Endothelial cell of umbilical vein (primary cell): ENCODE measurements at regions not wholly inside any gene's neighbourhood (a gene's known extent, or its start where the extent isn't known, plus 50 kb on each side); places are given as distances from the start of the nearest gene placed in this dataset.

ENCODE experiments used
- BruUV-seq: library from RNA; stranded (reverse); fragments of 400-500 nt; replicated peaks from 2 replicates; lab custom pipeline; 2021; lab: Mats Ljungman, UMichigan
- CTCF ChIA-PET: fragments of 300-600, 350-600 bp; sonication (Branson Sonifier 250); formaldehyde crosslinking; loops from one replicate; lab custom pipeline; 2021; ENCODE audit warnings: antibody characterized with exemption, inconsistent platforms; lab: Charles Lee
- POLR2A ChIA-PET: fragments of 300-600, 350-600 bp; sonication (Branson Sonifier 250); formaldehyde crosslinking; loops from one replicate; lab custom pipeline; 2021; ENCODE audit warnings: antibody characterized with exemption, inconsistent platforms; lab: Charles Lee
- DNase-seq: peaks from one replicate; pipeline ENCODE4 v3.0.0-alpha.2; 2011; ENCODE audit warnings: low read depth, low spot score
- FAIRE-seq: peaks from 2 replicates; lab custom pipeline; 2011; peaks lifted over from hg19 to GRCh38; lab: Jason Lieb, UNC
- H2AFZ ChIP-seq: 2 replicates; pipeline ENCODE4 v1.6.0; 2012; ENCODE audit warnings: low read depth, low read length, control low read depth, inconsistent platforms
- H3K27ac ChIP-seq: 2 replicates; pipeline ENCODE4 v1.5.1; 2011; ENCODE audit warnings: low read depth, mild to moderate bottlenecking, control low read depth, low read length, moderate library complexity; ENCODE audit not compliant: insufficient read depth
- H3K27me3 ChIP-seq, 2 experiments: 2 replicates each; pipeline versions ENCODE4 v1.6.0 to v1.6.1; 2011; ENCODE audit warnings: low read length in 2 of 2, mixed read lengths in 1 of 2; ENCODE audit not compliant: control insufficient read depth in 2 of 2, insufficient read depth in 2 of 2
- H3K36me3 ChIP-seq, 2 experiments: 2 replicates in 1 of 2; 3 replicates in 1 of 2; pipeline ENCODE4 v1.5.1; 2011; ENCODE audit warnings: low read length in 2 of 2, mild to moderate bottlenecking in 1 of 2, moderate library complexity in 1 of 2; ENCODE audit not compliant: control insufficient read depth in 2 of 2, insufficient read depth in 2 of 2; ENCODE audit errors: extremely low read depth in 1 of 2
- H3K4me1 ChIP-seq: 3 replicates; pipeline ENCODE4 v1.5.1; 2011; ENCODE audit warnings: mild to moderate bottlenecking, low read length; ENCODE audit not compliant: control insufficient read depth, insufficient read depth; ENCODE audit errors: extremely low read depth
- H3K4me2 ChIP-seq: 2 replicates; pipeline ENCODE4 v1.6.1; 2011; ENCODE audit warnings: low read length, control low read depth, mixed read lengths; ENCODE audit not compliant: insufficient read depth
- H3K4me3 ChIP-seq, 3 experiments: fragments of 200-600 bp in 1 of 3; sonication (generic), shearing (Covaris generic) in 1 of 3; replicated peaks in 1 of 3; 2 replicates each; pipeline ENCODE4 v1.5.1; 2011 to 2016; ENCODE audit warnings: control low read depth in 3 of 3, low read length in 3 of 3, mild to moderate bottlenecking in 2 of 3, inconsistent platforms in 1 of 3, low read depth in 1 of 3, moderate library complexity in 1 of 3; ENCODE audit not compliant: insufficient read depth in 1 of 3
- H3K79me2 ChIP-seq: 2 replicates; pipeline ENCODE4 v1.6.0; 2012; ENCODE audit warnings: low read length, inconsistent platforms; ENCODE audit not compliant: control insufficient read depth, insufficient read depth
- H3K9ac ChIP-seq: replicated peaks from 2 replicates; pipeline ENCODE3; 2011; ENCODE audit warnings: low read length, control low read depth; ENCODE audit not compliant: insufficient read depth; ENCODE audit errors: extremely low read depth
- H3K9me1 ChIP-seq: replicated peaks from 3 replicates; pipeline ENCODE4 v1.6.0; 2011; ENCODE audit warnings: mild to moderate bottlenecking, low read length; ENCODE audit not compliant: control insufficient read depth, insufficient read depth; ENCODE audit errors: extremely low read depth
- H3K9me3 ChIP-seq: replicated peaks from 2 replicates; pipeline ENCODE4 v1.5.1; 2012; ENCODE audit warnings: low read length, inconsistent platforms; ENCODE audit not compliant: control insufficient read depth, insufficient read depth
- H4K20me1 ChIP-seq: replicated peaks from 2 replicates; pipeline ENCODE3; 2011; ENCODE audit warnings: mild to moderate bottlenecking, low read length; ENCODE audit not compliant: control insufficient read depth, insufficient read depth; ENCODE audit errors: extremely low read depth
- EZH2 ChIP-seq: IDR thresholded peaks from 2 replicates; pipeline ENCODE4 v1.6.1; 2012; ENCODE audit warnings: borderline replicate concordance, low read depth, mild to moderate bottlenecking, moderate library complexity, low read length, inconsistent platforms; ENCODE audit not compliant: severe bottlenecking
- FOS ChIP-seq: IDR thresholded peaks from 2 replicates; pipeline ENCODE4 v1.6.1; 2011; ENCODE audit warnings: mild to moderate bottlenecking, low read length, moderate library complexity, borderline replicate concordance; ENCODE audit not compliant: insufficient read depth
- GATA2 ChIP-seq: IDR thresholded peaks from 2 replicates; pipeline ENCODE4 v1.7.0; 2011; ENCODE audit warnings: low read depth, mild to moderate bottlenecking, moderate library complexity, mixed read lengths, low read length; ENCODE audit not compliant: insufficient read length, insufficient read depth
- JUN ChIP-seq: IDR thresholded peaks from 2 replicates; pipeline ENCODE4 v1.6.1; 2011; ENCODE audit warnings: borderline replicate concordance, low read depth; ENCODE audit not compliant: insufficient read length, insufficient read depth
- MYC ChIP-seq: IDR thresholded peaks from one replicate; pipeline ENCODE4 v1.6.1; 2011; ENCODE audit warnings: mild to moderate bottlenecking, low read depth, low read length
- POLR2A ChIP-seq: IDR thresholded peaks from 2 replicates; pipeline ENCODE4 v1.6.1; 2012; ENCODE audit warnings: low read depth, mild to moderate bottlenecking, control low read depth, low read length
- POLR2AphosphoS5 ChIP-seq: IDR thresholded peaks from 2 replicates; pipeline ENCODE4 v1.6.1; 2012; ENCODE audit warnings: low read depth, mild to moderate bottlenecking, control low read depth, low read length, moderate library complexity; ENCODE audit not compliant: insufficient read depth
- dilution Hi-C: fragments of 300-500 bp; cut with MboI; formaldehyde crosslinking; loops from one replicate; pipeline ENCODE4 v1.15.0; 2019; ENCODE audit warnings: low sequenced_read_pairs; ENCODE audit not compliant: extremely low pct_ligation_motif_present
- intact Hi-C: fragments of 100-400 bp; cut with micrococcal nuclease; formaldehyde crosslinking; loops from one replicate; pipeline ENCODE4 v1.10.0; 2022
- TF ChIP-seq, protein P1 (sequence below), 2 donors: IDR thresholded peaks; 1 replicate in 1 of 2; 2 replicates in 1 of 2; pipeline ENCODE4 v1.5.1; 2011; ENCODE audit warnings: low read length in 2 of 2, mild to moderate bottlenecking in 2 of 2, moderate library complexity in 2 of 2, control low read depth in 1 of 2, inconsistent platforms in 1 of 2, low read depth in 1 of 2; ENCODE audit not compliant: insufficient read depth in 1 of 2; ENCODE audit errors: extremely low read depth in 1 of 2
- TF ChIP-seq, protein P2 (sequence below): IDR thresholded peaks from 2 replicates; pipeline ENCODE4 v1.6.1; 2011; ENCODE audit not compliant: insufficient read depth, insufficient read length

DNA sequence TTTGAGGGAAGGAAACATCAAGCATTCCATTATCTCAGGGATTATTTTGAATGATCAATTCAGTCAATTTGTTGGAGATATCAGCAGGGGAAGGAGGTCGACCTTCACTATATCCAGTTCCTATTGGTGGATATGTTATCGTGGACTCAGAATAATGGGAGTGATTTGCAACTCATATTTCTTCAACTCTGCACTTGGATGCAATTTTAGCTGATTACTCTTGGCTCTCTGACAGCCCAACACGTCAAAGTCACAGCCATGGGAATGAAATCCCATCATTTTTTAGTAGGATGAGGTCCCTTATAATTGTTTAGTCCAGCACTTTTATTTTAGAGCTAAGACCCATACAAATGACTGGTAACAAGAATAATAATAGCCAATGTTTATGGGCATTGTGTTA is 371.8 kb upstream of the RPS23 start:
- ChIA-PET CTCF (interaction anchor here (1.3 to 1.6 kb wide), 2 partner anchors 8 to 20 kb away, joined by 3 to 8 read pairs; no protein-coding TSS in a partner anchor), POLR2A (no interaction called here)
- no TSS peak for BruUV-seq
- TF ChIP-seq MYC (no peak), FOS (no peak), JUN (no peak), POLR2A (no peak), POLR2AphosphoS5 (no peak), EZH2 (no peak), GATA2 (no peak)
- TF ChIP-seq, protein P1, sequence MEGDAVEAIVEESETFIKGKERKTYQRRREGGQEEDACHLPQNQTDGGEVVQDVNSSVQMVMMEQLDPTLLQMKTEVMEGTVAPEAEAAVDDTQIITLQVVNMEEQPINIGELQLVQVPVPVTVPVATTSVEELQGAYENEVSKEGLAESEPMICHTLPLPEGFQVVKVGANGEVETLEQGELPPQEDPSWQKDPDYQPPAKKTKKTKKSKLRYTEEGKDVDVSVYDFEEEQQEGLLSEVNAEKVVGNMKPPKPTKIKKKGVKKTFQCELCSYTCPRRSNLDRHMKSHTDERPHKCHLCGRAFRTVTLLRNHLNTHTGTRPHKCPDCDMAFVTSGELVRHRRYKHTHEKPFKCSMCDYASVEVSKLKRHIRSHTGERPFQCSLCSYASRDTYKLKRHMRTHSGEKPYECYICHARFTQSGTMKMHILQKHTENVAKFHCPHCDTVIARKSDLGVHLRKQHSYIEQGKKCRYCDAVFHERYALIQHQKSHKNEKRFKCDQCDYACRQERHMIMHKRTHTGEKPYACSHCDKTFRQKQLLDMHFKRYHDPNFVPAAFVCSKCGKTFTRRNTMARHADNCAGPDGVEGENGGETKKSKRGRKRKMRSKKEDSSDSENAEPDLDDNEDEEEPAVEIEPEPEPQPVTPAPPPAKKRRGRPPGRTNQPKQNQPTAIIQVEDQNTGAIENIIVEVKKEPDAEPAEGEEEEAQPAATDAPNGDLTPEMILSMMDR (IDR thresholded peaks at IDR 0.05; ENCODE audit: extremely low read depth in 1 of 2, insufficient read depth in 1 of 2, low read depth in 1 of 2, low read length in 2 of 2) = no peak
- TF ChIP-seq, protein P2, sequence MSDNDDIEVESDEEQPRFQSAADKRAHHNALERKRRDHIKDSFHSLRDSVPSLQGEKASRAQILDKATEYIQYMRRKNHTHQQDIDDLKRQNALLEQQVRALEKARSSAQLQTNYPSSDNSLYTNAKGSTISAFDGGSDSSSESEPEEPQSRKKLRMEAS = no peak
- no peak overlapping the region for H2AFZ ChIP-seq
- intact Hi-C loops = loop anchor here (10.0 kb wide), 1 partner anchor 425 kb away; the partner anchor contains the start of genes TMEM167A and XRCC4
- H3K9me3 ChIP-seq = no peaks in the 10 kb centered on the region
- dilution Hi-C loops = no loop called here
- H3K9ac ChIP-seq = no peak overlapping the region
- DNase-seq (no peak), FAIRE-seq (no peak)
- no peaks in the 10 kb centered on the region for H3K9me1 ChIP-seq
- no peak overlapping the region for H3K4me3 ChIP-seq
- H3K4me1 ChIP-seq = no peaks in the 10 kb centered on the region
- H3K36me3 ChIP-seq = no peaks in the 10 kb centered on the region
- H3K4me2 ChIP-seq = no peak overlapping the region
- H3K27me3 ChIP-seq = peaks cover 2 to 10% of the 10 kb centered on the region in 2 experiments
- no peaks in the 10 kb centered on the region for H4K20me1 ChIP-seq
- H3K79me2 ChIP-seq = no peaks in the 10 kb centered on the region
- no peak overlapping the region for H3K27ac ChIP-seq
